Lower leg skin (tissue), 3 donors: ENCODE measurements at regions not wholly inside any gene's neighbourhood (a gene's known extent, or its start where the extent isn't known, plus 50 kb on each side); places are given as distances from the start of the nearest gene placed in this dataset.

Experiments used
- CTCF ChIP-seq, 3 donors: fragments of 450-650 bp; IDR thresholded peaks; one replicate each; pipeline ENCODE4 v1.5.1; 2016; ENCODE audit warnings: antibody characterized with exemption in 3 of 3, mild to moderate bottlenecking in 3 of 3, moderate library complexity in 2 of 3
- POLR2A ChIP-seq, 2 donors: fragments of 450-650 bp; IDR thresholded peaks; one replicate each; pipeline ENCODE4 v1.6.1; 2016 to 2017; ENCODE audit warnings: antibody characterized with exemption in 2 of 2, mild to moderate bottlenecking in 1 of 2, moderate library complexity in 1 of 2

DNA sequence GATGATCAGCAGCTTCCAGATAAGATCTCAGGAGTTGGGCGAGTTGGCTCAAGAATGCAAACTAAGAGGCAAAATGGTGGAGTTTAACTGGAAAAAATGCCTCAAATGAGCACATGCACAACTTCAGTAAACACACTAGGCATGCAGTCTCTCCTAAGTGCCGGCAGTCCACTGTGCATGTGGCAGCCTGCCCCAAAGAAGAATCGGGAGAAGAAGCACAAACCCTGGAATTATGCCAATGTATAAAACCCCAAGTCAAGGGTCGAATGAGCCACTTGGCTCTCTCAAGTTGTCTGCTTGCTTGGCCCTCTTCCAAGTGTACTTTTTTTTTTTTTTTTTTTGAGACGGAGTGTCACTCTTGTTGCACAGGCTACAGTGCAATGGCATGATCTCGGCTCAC lies 53.3 kb upstream of the SLITRK1 start:
- no peak for TF ChIP-seq POLR2A (IDR thresholded peaks at IDR 0.05)
- no peak for TF ChIP-seq CTCF (IDR thresholded peaks at IDR 0.05)
